RWPE2 (cell line): ENCODE measurements at regions not wholly inside any gene's neighbourhood (a gene's known extent, or its start where the extent isn't known, plus 50 kb on each side); places are given as distances from the start of the nearest gene placed in this dataset.

ENCODE experiments used
- ATAC-seq: fragments of 200-7000 bp; cut with Tn5 transposase; 3 replicates; pipeline ENCODE4 v1.9.1; 2021; ENCODE audit warnings: low read depth
- DNase-seq: peaks from one replicate; pipeline ENCODE4 v3.0.0-alpha.2; 2020; ENCODE audit warnings: low spot score
- H3K27ac ChIP-seq: fragments of 450-650 bp; 2 replicates; pipeline ENCODE4 v1.5.1; 2017; ENCODE audit warnings: mild to moderate bottlenecking; ENCODE audit not compliant: poor library complexity, severe bottlenecking
- H3K27me3 ChIP-seq: fragments of 250-450 bp; sonication (Bioruptor Pico); 2 replicates; pipeline ENCODE4 v1.5.1; 2021; ENCODE audit warnings: mild to moderate bottlenecking, moderate library complexity; ENCODE audit not compliant: insufficient read depth, poor library complexity, severe bottlenecking
- H3K36me3 ChIP-seq: fragments of 250-450 bp; sonication (Bioruptor Pico); 2 replicates; pipeline ENCODE4 v1.5.1; 2020; ENCODE audit warnings: low read depth, mild to moderate bottlenecking, moderate library complexity
- H3K4me1 ChIP-seq: fragments of 250-450 bp; sonication (Bioruptor Pico); 2 replicates; pipeline ENCODE4 v1.5.1; 2021; ENCODE audit warnings: mild to moderate bottlenecking, moderate library complexity; ENCODE audit not compliant: insufficient read depth, poor library complexity, severe bottlenecking
- H3K4me3 ChIP-seq: fragments of 250-450 bp; sonication (Bioruptor Pico); 2 replicates; pipeline ENCODE4 v1.5.1; 2021; ENCODE audit warnings: mild to moderate bottlenecking, moderate library complexity; ENCODE audit not compliant: severe bottlenecking
- H3K9me3 ChIP-seq: fragments of 250-450 bp; sonication (Bioruptor Pico); 2 replicates; pipeline ENCODE4 v1.5.1; 2021; ENCODE audit warnings: mild to moderate bottlenecking, moderate library complexity; ENCODE audit not compliant: severe bottlenecking
- CTCF ChIP-seq: fragments of 450-650 bp; IDR thresholded peaks from one replicate; pipeline ENCODE4 v1.5.1; 2017; ENCODE audit warnings: mild to moderate bottlenecking, moderate library complexity; ENCODE audit not compliant: poor library complexity, severe bottlenecking

GRCh38 chr3:64848822-64849221, 161.0 kb upstream of the ADAMTS9 start:
- ATAC-seq: no peak
- Histone ChIP-seq H3K27me3 (no peaks in the 10 kb centered on the region), H3K9me3 (no peaks in the 10 kb centered on the region), H3K4me3 (no peak overlapping the region), H3K27ac (no peak overlapping the region), H3K4me1 (no peaks in the 10 kb centered on the region), H3K36me3 (no peaks in the 10 kb centered on the region)
- DNase-seq: no peak
- TF ChIP-seq CTCF: no peak

- Histone ChIP-seq H3K9me3 (no peaks in the 10 kb centered on the region), H3K4me3 (no peak overlapping the region), H3K27me3 (no peaks in the 10 kb centered on the region), H3K27ac (no peak overlapping the region), H3K4me1 (no peaks in the 10 kb centered on the region), H3K36me3 (no peaks in the 10 kb centered on the region)
- ATAC-seq (no peak), DNase-seq (no peak)
- no peak for TF ChIP-seq CTCF
Measured at GRCh38 chr3:64848127-64848800, 160.5 kb upstream of the ADAMTS9 start.

- no peak for ATAC-seq
Measured at GRCh38 chr3:64844558-64844957, 156.8 kb upstream of the ADAMTS9 start.

GRCh38 chr3:64837986-64838735, 150.4 kb upstream of the ADAMTS9 start:
- DNase-seq (no peak), ATAC-seq (no peak)
- H3K9me3 ChIP-seq: no peaks in the 10 kb centered on the region
- no peak overlapping the region for H3K27ac ChIP-seq
- H3K4me1 ChIP-seq: peaks cover 4% of the 10 kb centered on the region
- no peak for TF ChIP-seq CTCF
- H3K36me3 ChIP-seq: no peaks in the 10 kb centered on the region
- no peaks in the 10 kb centered on the region for H3K27me3 ChIP-seq
- no peak overlapping the region for H3K4me3 ChIP-seq

More at GRCh38 chr3:64844558-64844957, 156.8 kb upstream of the ADAMTS9 start:
- Histone ChIP-seq H3K27me3 (no peaks in the 10 kb centered on the region), H3K4me3 (no peak overlapping the region), H3K27ac (no peak overlapping the region), H3K4me1 (no peaks in the 10 kb centered on the region), H3K36me3 (no peaks in the 10 kb centered on the region), H3K9me3 (no peaks in the 10 kb centered on the region)
- TF ChIP-seq CTCF: no peak
- no peak for DNase-seq

GRCh38 chr3:64837126-64837738, 149.4 kb upstream of the ADAMTS9 start:
- no peaks in the 10 kb centered on the region for H3K27me3 ChIP-seq
- DNase-seq (no peak), ATAC-seq (no peak)
- no peaks in the 10 kb centered on the region for H3K9me3 ChIP-seq
- no peaks in the 10 kb centered on the region for H3K36me3 ChIP-seq
- peaks cover 4% of the 10 kb centered on the region for H3K4me1 ChIP-seq
- no peak for TF ChIP-seq CTCF
- no peak overlapping the region for H3K27ac ChIP-seq
- no peak overlapping the region for H3K4me3 ChIP-seq
